Frontal cortex (tissue), 3 donors: ENCODE measurements at regions not wholly inside any gene's neighbourhood (a gene's known extent, or its start where the extent isn't known, plus 50 kb on each side); places are given as distances from the start of the nearest gene placed in this dataset.
"Not testable (repeated sequence)": the region's sequence is repeated elsewhere in the genome, so short reads cannot be mapped to it uniquely, and the experiment has no call there.

ENCODE experiments used
- DNase-seq, 2 donors: peaks; one replicate each; pipeline ENCODE4 v3.0.0; 2012; ENCODE audit warnings: low spot score in 2 of 2
- FAIRE-seq: peaks from 2 replicates; lab custom pipeline; 2012; peaks lifted over from hg19 to GRCh38; lab: Jason Lieb, UNC
- donor health status: control.
- donor health status: control.
- donor health status: control.

- no peak for DNase-seq
- FAIRE-seq = no peak
Observed at GRCh38 chr9:87338088-87338989, 159.3 kb upstream of the DAPK1 start.

- FAIRE-seq (no peak), DNase-seq (no peak)
Observed at GRCh38 chr9:87340391-87340790, 157.3 kb upstream of the DAPK1 start.

DNA sequence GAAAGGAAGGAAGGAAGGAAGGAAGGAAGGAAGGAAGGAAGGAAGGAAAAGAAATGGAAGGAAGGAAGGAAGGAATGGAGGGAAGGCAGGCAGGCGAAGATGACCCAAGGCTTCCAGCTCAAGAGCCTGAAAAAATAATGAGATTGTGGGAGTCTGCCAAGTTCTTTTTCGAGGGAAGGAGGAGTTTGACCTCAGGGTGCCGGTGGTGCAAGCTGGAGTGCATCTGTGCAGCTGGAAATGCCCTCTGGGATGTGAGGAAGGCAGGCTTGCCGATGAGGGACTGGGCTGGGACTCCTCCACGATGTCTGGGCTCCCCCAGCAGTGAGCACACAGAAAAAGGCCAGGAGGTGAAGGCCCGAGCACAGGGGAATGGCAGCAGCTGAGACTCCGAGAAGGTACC, 154.9 kb upstream of the DAPK1 start:
- FAIRE-seq (no peak), DNase-seq (no peak)

- FAIRE-seq (no peak), DNase-seq (no peak)
Observed at GRCh38 chr9:87343816-87344430, 153.7 kb upstream of the DAPK1 start.

DNA sequence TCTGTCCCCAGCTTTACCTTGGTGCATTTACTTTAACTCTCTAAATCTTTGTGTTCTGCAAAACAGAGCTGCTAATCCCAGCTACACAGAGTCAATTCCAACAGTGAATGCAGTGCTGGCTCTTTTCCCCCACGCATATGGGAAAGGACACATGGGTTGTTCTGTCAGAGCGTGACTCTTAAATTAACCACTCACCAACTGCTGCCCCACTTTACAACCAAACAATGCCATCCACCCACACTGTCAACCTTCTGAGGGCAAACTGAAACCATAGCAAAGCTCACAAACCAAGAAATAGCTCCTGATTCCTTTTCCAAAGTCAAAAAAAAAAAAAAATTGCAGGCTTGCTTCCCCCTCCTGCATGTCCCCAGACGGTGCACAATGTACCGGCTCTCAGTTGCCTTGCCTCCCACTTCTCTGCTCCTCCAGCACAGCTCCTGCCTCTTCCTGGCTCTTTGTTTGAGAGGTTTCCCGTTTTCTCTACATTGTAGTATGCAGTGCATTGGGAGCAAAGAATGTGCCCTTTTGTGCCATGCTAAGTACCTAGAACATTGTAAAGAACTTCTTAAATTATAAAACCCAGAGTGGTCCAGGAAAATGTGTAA, 151.5 kb upstream of the DAPK1 start:
- no peak for FAIRE-seq
- DNase-seq = no peak

- FAIRE-seq (no peak), DNase-seq (no peak)
Observed at GRCh38 chr9:87350915-87351314, 146.8 kb upstream of the DAPK1 start.

- DNase-seq = no peak
Observed at GRCh38 chr9:87353301-87353700, 144.4 kb upstream of the DAPK1 start.

DNA sequence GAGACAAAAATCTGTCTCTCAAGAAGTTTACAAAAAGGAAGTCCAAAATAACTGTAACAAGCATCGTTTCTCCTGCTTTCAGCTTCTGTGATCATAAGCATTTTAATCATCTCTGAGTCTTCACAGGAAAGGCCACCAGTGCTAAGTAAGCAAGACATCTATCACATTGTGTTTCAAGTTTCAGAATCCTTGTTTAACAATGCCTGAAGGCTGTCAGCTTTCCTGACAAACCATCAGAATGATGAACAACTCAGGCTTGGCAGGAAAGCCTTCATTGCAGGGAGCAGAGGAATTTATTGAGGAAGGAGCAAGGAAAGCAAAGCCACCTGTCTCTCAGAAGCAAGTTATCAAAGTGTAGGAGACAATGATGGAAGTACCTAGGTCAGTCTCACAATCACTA, 143.5 kb upstream of the DAPK1 start:
- no peak for FAIRE-seq

More at GRCh38 chr9:87353301-87353700, 144.4 kb upstream of the DAPK1 start:
- no peak for FAIRE-seq

GRCh38 chr9:87357600-87357999, 140.1 kb upstream of the DAPK1 start:
- DNase-seq = no peak
- no peak for FAIRE-seq

More for the DNA sequence above, 143.5 kb upstream of the DAPK1 start:
- DNase-seq = no peak

DNA sequence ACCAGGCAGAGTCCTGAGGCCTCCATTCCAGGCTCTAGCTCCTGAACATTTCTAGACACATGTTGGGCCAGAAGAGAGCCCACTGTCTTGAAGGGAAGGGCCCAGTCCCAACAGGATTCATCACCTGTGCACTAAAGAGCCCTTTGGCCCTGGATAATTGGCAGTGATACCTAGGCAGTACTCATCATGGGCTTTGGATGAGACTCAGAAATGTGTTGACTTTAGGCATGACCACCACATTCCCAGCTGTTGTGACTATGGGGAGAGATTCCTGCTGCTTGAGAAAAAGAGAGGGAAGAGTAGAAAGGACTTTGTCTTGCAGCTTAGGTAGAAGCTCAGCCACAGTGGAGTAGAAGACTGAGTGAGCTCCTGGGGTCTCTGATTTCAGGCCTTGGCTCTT, 138.4 kb upstream of the DAPK1 start:
- no peak for FAIRE-seq
- no peak for DNase-seq

DNA sequence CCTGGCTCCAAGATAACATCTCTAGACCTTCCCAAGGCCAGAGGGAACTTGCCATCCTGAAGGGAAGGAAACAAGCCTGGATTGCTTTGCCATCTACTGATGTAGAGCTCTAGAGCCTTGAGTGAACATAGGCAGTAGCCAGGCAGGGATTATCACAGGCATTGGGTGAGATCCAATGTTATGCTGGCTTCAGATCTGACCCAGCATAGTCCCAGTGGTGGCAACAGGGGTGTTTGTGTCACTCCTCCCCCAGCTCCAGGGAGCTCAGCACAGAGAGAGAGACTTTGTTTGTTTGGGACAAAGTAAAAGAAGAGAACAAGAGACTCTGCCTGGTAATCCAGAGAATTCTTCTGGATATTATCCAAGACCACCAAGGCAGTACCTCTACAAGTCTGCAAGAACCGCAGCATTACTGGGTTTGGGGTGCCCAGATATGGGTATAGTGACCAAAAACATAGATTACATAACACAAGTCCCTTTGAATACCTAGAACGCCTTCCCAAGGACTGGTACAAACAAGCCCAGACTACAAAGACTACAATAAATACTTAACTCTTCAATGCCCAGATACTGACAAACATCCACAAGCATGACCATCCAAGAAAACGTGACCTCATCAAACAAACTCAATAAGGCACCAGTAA, 137.6 kb upstream of the DAPK1 start:
- FAIRE-seq = no peak
- no peak for DNase-seq

DNA sequence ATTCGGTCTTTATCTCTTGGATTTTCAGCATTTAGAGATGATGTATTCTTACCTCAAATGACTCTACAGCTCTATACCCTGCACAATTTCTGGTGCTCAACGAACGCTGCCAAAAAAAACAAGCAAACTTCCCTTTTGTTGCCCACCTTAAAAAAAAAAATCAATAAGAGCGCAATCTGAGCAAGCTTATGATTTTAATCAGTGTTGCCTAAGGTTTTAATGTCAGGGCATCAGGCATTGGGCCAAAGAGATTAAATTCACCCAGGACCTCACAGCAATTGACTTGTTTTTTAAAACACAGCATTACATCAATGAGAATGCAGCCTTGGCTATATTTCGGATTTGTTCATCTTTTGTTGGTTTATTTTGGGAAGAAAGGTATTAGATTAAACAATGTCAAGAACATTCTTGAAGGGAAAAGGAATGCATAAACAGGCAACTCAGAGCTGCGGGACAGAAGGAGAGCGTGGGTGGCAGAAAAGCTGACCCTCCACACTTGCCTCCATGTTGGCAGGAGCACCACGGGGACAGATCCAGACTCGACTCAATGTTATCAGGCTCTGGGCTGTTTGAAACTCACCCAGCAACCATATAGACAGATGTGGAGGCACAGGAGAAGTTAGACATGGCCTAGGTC, 127.5 kb upstream of the DAPK1 start:
- DNase-seq (no peak), FAIRE-seq (no peak)

- DNase-seq (no peak), FAIRE-seq (no peak)
Observed at GRCh38 chr9:87371795-87372355, 125.8 kb upstream of the DAPK1 start.

DNA sequence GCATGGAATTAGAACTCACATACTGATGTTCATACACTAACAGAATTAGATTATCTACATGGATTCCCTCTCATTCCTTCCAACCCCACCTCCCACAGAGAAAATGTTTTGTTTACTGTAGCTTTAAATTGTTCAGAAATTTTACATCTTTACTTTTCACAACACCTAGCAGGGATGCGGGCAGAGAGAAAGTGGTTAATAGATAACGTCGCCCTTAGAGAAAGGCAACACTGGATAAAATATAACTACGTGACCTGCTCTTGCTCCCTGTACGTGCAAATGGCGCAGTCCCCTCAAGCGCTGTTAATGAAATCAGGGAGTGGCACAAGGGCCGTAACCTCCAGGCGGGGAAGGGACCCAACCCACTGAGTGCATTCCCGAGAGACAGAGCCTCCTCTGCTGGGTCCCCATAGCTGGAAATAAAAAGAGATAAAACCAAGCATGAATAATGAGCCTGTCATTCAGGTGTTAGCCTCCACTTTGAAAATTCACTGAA, 125.3 kb upstream of the DAPK1 start:
- FAIRE-seq = no peak
- DNase-seq = no peak

- FAIRE-seq, DNase-seq: not testable (repeated sequence)
Observed at GRCh38 chr9:87374023-87374919, 123.4 kb upstream of the DAPK1 start.

GRCh38 chr9:87375397-87376073, 122.1 kb upstream of the DAPK1 start:
- DNase-seq (no peak), FAIRE-seq (no peak)

DNA sequence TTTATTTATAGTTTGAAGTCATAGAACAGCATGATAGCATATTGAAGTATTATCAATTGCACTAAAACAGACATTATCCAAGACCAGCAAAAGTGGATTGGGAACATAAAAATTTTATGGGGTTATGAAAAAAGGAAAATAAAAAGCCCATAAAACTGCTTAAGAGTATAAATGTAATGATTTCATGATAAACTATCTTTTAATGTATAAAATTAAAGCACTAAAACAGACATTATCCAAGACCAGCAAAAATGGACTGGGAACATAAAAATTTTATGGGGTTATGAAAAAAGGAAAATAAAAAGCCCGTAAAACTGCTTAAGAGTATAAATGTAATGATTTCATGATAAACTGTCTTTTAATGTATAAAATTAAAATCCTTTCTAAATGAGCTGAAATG, 119.0 kb upstream of the DAPK1 start:
- FAIRE-seq (no peak), DNase-seq (no peak)

DNA sequence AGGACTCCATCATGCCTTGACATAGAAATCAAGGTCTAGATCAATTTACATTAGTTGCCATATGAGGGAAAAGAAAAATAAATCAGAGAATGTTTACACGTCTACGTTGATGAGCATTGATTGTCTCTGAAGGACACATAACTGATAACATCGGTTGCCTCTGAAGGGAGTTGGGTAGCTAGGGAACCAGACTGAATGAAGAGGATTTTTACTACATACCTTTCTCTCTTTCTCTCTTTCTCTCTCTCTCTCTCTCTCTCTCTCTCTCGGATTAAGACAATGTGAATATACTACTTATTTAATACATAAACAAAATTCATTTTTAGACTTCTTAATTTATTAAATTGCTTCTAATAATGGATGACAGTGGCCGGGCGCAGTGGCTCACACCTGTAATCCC, 118.4 kb upstream of the DAPK1 start:
- DNase-seq (no peak), FAIRE-seq (no peak)
